ENCODE measurements at regions not wholly inside any gene's neighbourhood (a gene's known extent, or its start where the extent isn't known, plus 50 kb on each side); places are given as distances from the start of the nearest gene placed in this dataset.

DNA sequence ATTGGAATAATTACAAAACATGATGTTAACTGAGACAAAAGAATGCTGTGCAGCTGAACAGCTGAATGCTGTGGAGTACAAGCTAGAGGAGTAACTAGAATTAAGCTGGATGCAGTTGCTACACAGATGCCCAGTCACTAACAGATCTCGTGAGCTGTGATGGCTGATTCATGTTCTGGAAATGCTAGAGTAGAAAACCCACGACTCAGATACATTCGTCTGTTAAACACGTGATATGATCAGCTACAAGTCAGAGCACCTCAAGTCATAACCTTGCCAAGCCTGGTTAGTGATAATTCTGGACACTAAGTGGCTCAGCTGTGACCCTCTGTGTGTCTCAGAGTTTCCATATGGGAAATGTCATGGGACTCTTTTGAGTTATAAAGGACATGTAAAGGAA, 89.7 kb upstream of the ESRRG start:
- Histone ChIP-seq H3K4me3 (ENCODE audit: low read depth in 1 of 3, low read length in 3 of 3) (no peak overlapping the region), H3K27ac (ENCODE audit: low read depth in 1 of 2, low read length in 2 of 2) (no peak overlapping the region), H3K9ac (ENCODE audit: low read depth in 1 of 2, low read length in 2 of 2) (no peak overlapping the region), H3K36me3 (ENCODE audit: control insufficient read depth in 4 of 4, insufficient read depth in 3 of 4, low read depth in 1 of 4, low read length in 3 of 4) (no peaks in the 10 kb centered on the region), H3K27me3 (ENCODE audit: control insufficient read depth in 4 of 4, insufficient read depth in 4 of 4, low read length in 3 of 4) (peaks cover 0 to 5% (median 0%) of the 10 kb centered on the region in 4 donors), H3K4me1 (ENCODE audit: control insufficient read depth in 4 of 4, insufficient read depth in 4 of 4, low read length in 3 of 4) (no peaks in the 10 kb centered on the region), H3K9me3 (ENCODE audit: control insufficient read depth in 4 of 4, low read length in 3 of 4) (no peaks in the 10 kb centered on the region)
- WGBS = 73% methylated on average over 4 of the region's 4 CpGs
- DNase-seq (ENCODE audit: low spot score) = no peak
- no peak for TF ChIP-seq YY1 (IDR thresholded peaks at IDR 0.05)
- TF ChIP-seq FOXA2 (IDR thresholded peaks at IDR 0.05) = no peak
- TF ChIP-seq FOXA1 (IDR thresholded peaks at IDR 0.05) = no peak
- TF ChIP-seq RXRA (IDR thresholded peaks at IDR 0.05) = no peak
- no peak for TF ChIP-seq EGR1 (IDR thresholded peaks at IDR 0.05; ENCODE audit: low read depth in 2 of 2)
- TF ChIP-seq ZBTB33 (IDR thresholded peaks at IDR 0.05) = no peak

DNA sequence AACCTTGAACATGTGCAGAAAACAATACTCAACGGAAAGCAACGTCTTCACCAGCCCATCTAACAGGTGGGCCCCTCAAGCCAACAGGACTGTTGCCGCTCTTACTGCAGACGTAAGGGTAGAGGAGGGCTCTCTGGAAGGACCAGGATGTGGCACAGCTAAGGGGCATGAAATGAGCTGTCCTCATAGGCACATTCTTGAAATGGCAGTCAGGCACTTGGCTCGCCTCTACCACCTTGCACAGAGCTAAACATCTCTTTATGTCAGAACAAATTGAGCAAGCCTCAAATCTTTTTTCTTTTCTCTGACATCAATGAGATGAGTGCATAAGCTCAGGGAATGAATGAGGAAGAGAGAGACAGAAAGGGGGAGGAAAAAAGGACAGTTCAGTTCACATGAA, 86.4 kb upstream of the ESRRG start:
- peaks cover 0 to 7% (median 0%) of the 10 kb centered on the region in 4 donors for H3K27me3 ChIP-seq (ENCODE audit: control insufficient read depth in 4 of 4, insufficient read depth in 4 of 4, low read length in 3 of 4)
- TF ChIP-seq FOXA2 (IDR thresholded peaks at IDR 0.05) (no peak), RXRA (IDR thresholded peaks at IDR 0.05) (no peak), GABPA (IDR thresholded peaks at IDR 0.05 in 1 of 2, conservative IDR thresholded peaks at IDR 0.05 in 1 of 2) (no peak), HNF4G (IDR thresholded peaks at IDR 0.05) (no peak), RAD21 (IDR thresholded peaks at IDR 0.05) (no peak), ZBTB33 (IDR thresholded peaks at IDR 0.05) (no peak), NR2F2 (IDR thresholded peaks at IDR 0.05) (no peak), SP1 (IDR thresholded peaks at IDR 0.05) (no peak), CTCF (IDR thresholded peaks at IDR 0.05; ENCODE audit: low read depth, low read length, missing input control) (no peak), FOXA1 (IDR thresholded peaks at IDR 0.05) (no peak), HNF4A (conservative IDR thresholded peaks at IDR 0.05) (no peak)
- TF ChIP-seq, protein P1, sequence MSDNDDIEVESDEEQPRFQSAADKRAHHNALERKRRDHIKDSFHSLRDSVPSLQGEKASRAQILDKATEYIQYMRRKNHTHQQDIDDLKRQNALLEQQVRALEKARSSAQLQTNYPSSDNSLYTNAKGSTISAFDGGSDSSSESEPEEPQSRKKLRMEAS (IDR thresholded peaks at IDR 0.05) = no peak
- no peak overlapping the region for H3K4me3 ChIP-seq (ENCODE audit: low read depth in 1 of 3, low read length in 3 of 3)
- no peaks in the 10 kb centered on the region for H3K9me3 ChIP-seq (ENCODE audit: control insufficient read depth in 4 of 4, low read length in 3 of 4)
- WGBS = 74% methylated on average over 5 of the region's 5 CpGs
- H3K9ac ChIP-seq (ENCODE audit: low read depth in 1 of 2, low read length in 2 of 2) = no peak overlapping the region
- no peak for DNase-seq (ENCODE audit: low spot score)
- H3K27ac ChIP-seq (ENCODE audit: low read depth in 1 of 2, low read length in 2 of 2) = no peak overlapping the region
- H3K36me3 ChIP-seq (ENCODE audit: control insufficient read depth in 4 of 4, insufficient read depth in 3 of 4, low read depth in 1 of 4, low read length in 3 of 4) = no peaks in the 10 kb centered on the region
- no peaks in the 10 kb centered on the region for H3K4me1 ChIP-seq (ENCODE audit: control insufficient read depth in 4 of 4, insufficient read depth in 4 of 4, low read length in 3 of 4)
